ENCODE measurements at regions not wholly inside any gene's neighbourhood (a gene's known extent, or its start where the extent isn't known, plus 50 kb on each side); places are given as distances from the start of the nearest gene placed in this dataset.

- no peak for TF ChIP-seq NR3C1 (CRISPR knock-in tag; conservative IDR thresholded peaks at IDR 0.05; ENCODE audit: low read depth)
- TF ChIP-seq CTCF (IDR thresholded peaks at IDR 0.05) = no peak
- no peak for TF ChIP-seq NR2C2 (CRISPR knock-in tag; IDR thresholded peaks at IDR 0.05)
- TF ChIP-seq CREM (CRISPR knock-in tag; IDR thresholded peaks at IDR 0.05) = no peak
- no peak for TF ChIP-seq ZNF532 (CRISPR knock-in tag; IDR thresholded peaks at IDR 0.05; ENCODE audit: borderline replicate concordance)
- no peak for TF ChIP-seq MAX (CRISPR knock-in tag; IDR thresholded peaks at IDR 0.05)
- no peak for TF ChIP-seq IRF2 (CRISPR knock-in tag; IDR thresholded peaks at IDR 0.05; ENCODE audit: borderline replicate concordance, low read depth)
- TF ChIP-seq HMGXB4 (CRISPR knock-in tag; IDR thresholded peaks at IDR 0.05) = no peak
- TF ChIP-seq ZSCAN18 (CRISPR knock-in tag; IDR thresholded peaks at IDR 0.05) = no peak
- TF ChIP-seq ZNF512 (CRISPR knock-in tag; IDR thresholded peaks at IDR 0.05; ENCODE audit: borderline replicate concordance) = no peak
- no peak for TF ChIP-seq FOXP4 (CRISPR knock-in tag; IDR thresholded peaks at IDR 0.05)
Measured at GRCh38 chr16:26992666-26993349, 73.9 kb upstream of the C16orf82 start.
